ENCODE measurements at regions not wholly inside any gene's neighbourhood (a gene's known extent, or its start where the extent isn't known, plus 50 kb on each side); places are given as distances from the start of the nearest gene placed in this dataset.

GRCh38 chr4:176566769-176567168 is 226.0 kb downstream of the VEGFC start:
- H3K4me1 ChIP-seq (ENCODE audit: control insufficient read depth, insufficient read depth, low read length) = no peaks in the 10 kb centered on the region
- H3K4me1 Mint-ChIP-seq = no peaks in the 10 kb centered on the region
- no peak overlapping the region for H3K4me3 ChIP-seq (ENCODE audit: low read length)
- no peaks in the 10 kb centered on the region for H3K27me3 Mint-ChIP-seq (ENCODE audit: insufficient read depth)
- 84 to 92% methylated on average over 2 to 3 of the region's 3 CpGs for WGBS, 2 experiments (ENCODE audit: insufficient coverage in 1 of 2, insufficient read length in 1 of 2)
- no peaks in the 10 kb centered on the region for H3K36me3 Mint-ChIP-seq (ENCODE audit: low read depth)
- no peaks in the 10 kb centered on the region for H3K36me3 ChIP-seq (ENCODE audit: control insufficient read depth, insufficient read depth, low read length)
- DNase-seq = no peak
- no peak overlapping the region for H3K4me3 Mint-ChIP-seq
- no peak for TF ChIP-seq CTCF (conservative IDR thresholded peaks at IDR 0.05)
- H3K27ac ChIP-seq (ENCODE audit: low read depth, low read length) = no peak overlapping the region
- H3K9ac ChIP-seq (ENCODE audit: extremely low read depth, low read length, poor library complexity, severe bottlenecking) = no peak overlapping the region
- no peak overlapping the region for H3K27ac Mint-ChIP-seq
- H3K27me3 ChIP-seq (ENCODE audit: control insufficient read depth, insufficient read depth, low read length, poor library complexity, severe bottlenecking) = no peaks in the 10 kb centered on the region
- no peaks in the 10 kb centered on the region for H3K9me3 ChIP-seq (ENCODE audit: control insufficient read depth, low read length)
- no peaks in the 10 kb centered on the region for H3K9me3 Mint-ChIP-seq

GRCh38 chr4:176568238-176568637 is 224.5 kb downstream of the VEGFC start:
- H3K36me3 Mint-ChIP-seq (ENCODE audit: low read depth) = no peaks in the 10 kb centered on the region
- WGBS, 2 experiments (ENCODE audit: insufficient coverage in 1 of 2, insufficient read length in 1 of 2) = 96 to 100% methylated on average over 3 of the region's 4 CpGs
- no peak overlapping the region for H3K4me3 ChIP-seq (ENCODE audit: low read length)

GRCh38 chr4:176569301-176569700 is 223.4 kb downstream of the VEGFC start:
- H3K4me1 ChIP-seq (ENCODE audit: control insufficient read depth, insufficient read depth, low read length) = no peaks in the 10 kb centered on the region
- 33 to 65% methylated on average over 1 to 2 of the region's 2 CpGs for WGBS, 2 experiments (ENCODE audit: insufficient coverage in 1 of 2, insufficient read length in 1 of 2)
- no peaks in the 10 kb centered on the region for H3K36me3 Mint-ChIP-seq (ENCODE audit: low read depth)
- H3K27ac ChIP-seq (ENCODE audit: low read depth, low read length) = no peak overlapping the region
- H3K4me3 ChIP-seq (ENCODE audit: low read length) = no peak overlapping the region
- H3K27ac Mint-ChIP-seq = no peak overlapping the region
- no peak overlapping the region for H3K4me3 Mint-ChIP-seq
- H3K27me3 ChIP-seq (ENCODE audit: control insufficient read depth, insufficient read depth, low read length, poor library complexity, severe bottlenecking) = no peaks in the 10 kb centered on the region
- peaks cover 3% of the 10 kb centered on the region for H3K27me3 Mint-ChIP-seq (ENCODE audit: insufficient read depth)
- TF ChIP-seq CTCF (conservative IDR thresholded peaks at IDR 0.05) = peak; percentile 51
- H3K36me3 ChIP-seq (ENCODE audit: control insufficient read depth, insufficient read depth, low read length) = no peaks in the 10 kb centered on the region
- no peak overlapping the region for H3K9ac ChIP-seq (ENCODE audit: extremely low read depth, low read length, poor library complexity, severe bottlenecking)
- H3K9me3 ChIP-seq (ENCODE audit: control insufficient read depth, low read length) = no peaks in the 10 kb centered on the region
- no peaks in the 10 kb centered on the region for H3K9me3 Mint-ChIP-seq
- DNase-seq = no peak
- H3K4me1 Mint-ChIP-seq = no peaks in the 10 kb centered on the region

More at GRCh38 chr4:176568238-176568637, 224.5 kb downstream of the VEGFC start:
- no peaks in the 10 kb centered on the region for H3K27me3 Mint-ChIP-seq (ENCODE audit: insufficient read depth)
- H3K27ac ChIP-seq (ENCODE audit: low read depth, low read length) = no peak overlapping the region
- no peaks in the 10 kb centered on the region for H3K4me1 ChIP-seq (ENCODE audit: control insufficient read depth, insufficient read depth, low read length)
- no peak for TF ChIP-seq CTCF (conservative IDR thresholded peaks at IDR 0.05)
- no peaks in the 10 kb centered on the region for H3K9me3 Mint-ChIP-seq
- no peaks in the 10 kb centered on the region for H3K27me3 ChIP-seq (ENCODE audit: control insufficient read depth, insufficient read depth, low read length, poor library complexity, severe bottlenecking)
- H3K27ac Mint-ChIP-seq = no peak overlapping the region
- no peak overlapping the region for H3K9ac ChIP-seq (ENCODE audit: extremely low read depth, low read length, poor library complexity, severe bottlenecking)
- DNase-seq = no peak
- no peaks in the 10 kb centered on the region for H3K4me1 Mint-ChIP-seq
- no peak overlapping the region for H3K4me3 Mint-ChIP-seq
- no peaks in the 10 kb centered on the region for H3K9me3 ChIP-seq (ENCODE audit: control insufficient read depth, low read length)
- no peaks in the 10 kb centered on the region for H3K36me3 ChIP-seq (ENCODE audit: control insufficient read depth, insufficient read depth, low read length)
